GM18909 (cell line): ENCODE measurements at regions not wholly inside any gene's neighbourhood (a gene's known extent, or its start where the extent isn't known, plus 50 kb on each side); places are given as distances from the start of the nearest gene placed in this dataset.
"Not testable (repeated sequence)": the region's sequence is repeated elsewhere in the genome, so short reads cannot be mapped to it uniquely, and the experiment has no call there.

Source experiments
- ATAC-seq: cut with Tn5 transposase; IDR thresholded peaks from one replicate; pipeline ENCODE4 v1.9.1; 2021; ENCODE audit warnings: mild to moderate bottlenecking; ENCODE audit not compliant: unreplicated experiment, poor library complexity

- not testable (repeated sequence) for ATAC-seq
Observed at GRCh38 chr3:125910851-125911250, 58.1 kb upstream of the ROPN1B start.

GRCh38 chr3:125914608-125915436 is 54.2 kb upstream of the ROPN1B start:
- not testable (repeated sequence) for ATAC-seq

GRCh38 chr3:125915437-125915787 is 53.6 kb upstream of the ROPN1B start:
- not testable (repeated sequence) for ATAC-seq

- ATAC-seq = peak; percentile 86
Observed at GRCh38 chr3:125915792-125916375, 53.1 kb upstream of the ROPN1B start.

- peak; percentile 83 for ATAC-seq
Observed at GRCh38 chr3:125916376-125916978, 52.5 kb upstream of the ROPN1B start.

GRCh38 chr3:125917020-125917549 is 51.9 kb upstream of the ROPN1B start:
- not testable (repeated sequence) for ATAC-seq

GRCh38 chr3:125918024-125918423 is 51.0 kb upstream of the ROPN1B start:
- ATAC-seq = not testable (repeated sequence)

GRCh38 chr3:125918451-125918850 is 50.5 kb upstream of the ROPN1B start:
- not testable (repeated sequence) for ATAC-seq

- not testable (repeated sequence) for ATAC-seq
Observed at GRCh38 chr3:125918866-125919265, 50.1 kb upstream of the ROPN1B start.
